Spleen (tissue), 11 donors: ENCODE measurements at regions not wholly inside any gene's neighbourhood (a gene's known extent, or its start where the extent isn't known, plus 50 kb on each side); places are given as distances from the start of the nearest gene placed in this dataset.

ENCODE experiments used
- DNase-seq: peaks from one replicate; pipeline ENCODE4 v3.0.0-alpha.2; 2020
- H3K27ac ChIP-seq, 8 donors: fragments of 200-600 bp; sonication (generic) in 7 of 8; 1 replicate in 4 of 8; 2 replicates in 4 of 8; pipeline versions ENCODE4 v1.5.0 to v1.8.0; 2016 to 2021; ENCODE audit warnings: inconsistent platforms in 4 of 8, mild to moderate bottlenecking in 4 of 8, moderate library complexity in 1 of 8
- H3K27me3 ChIP-seq, 7 donors: fragments of 200-600 bp; sonication (generic) in 6 of 7; replicated peaks in 1 of 7; 1 replicate in 4 of 7; 2 replicates in 3 of 7; pipeline versions ENCODE4 v1.5.0 to v1.8.0; 2016 to 2021; ENCODE audit warnings: inconsistent platforms in 3 of 7, mild to moderate bottlenecking in 1 of 7
- H3K36me3 ChIP-seq, 6 donors: fragments of 200-600 bp; sonication (generic) in 5 of 6; 1 replicate in 4 of 6; 2 replicates in 2 of 6; pipeline versions ENCODE4 v1.5.0 to v1.8.0; 2016 to 2021; ENCODE audit warnings: inconsistent platforms in 2 of 6
- H3K4me1 ChIP-seq, 6 donors: fragments of 200-600 bp; sonication (generic) in 5 of 6; 1 replicate in 3 of 6; 2 replicates in 3 of 6; pipeline versions ENCODE4 v1.5.0 to v1.8.0; 2016 to 2021; ENCODE audit warnings: inconsistent platforms in 3 of 6
- H3K4me3 ChIP-seq, 8 donors: fragments of 200-600 bp; sonication (generic) in 7 of 8; 1 replicate in 4 of 8; 2 replicates in 4 of 8; pipeline versions ENCODE4 v1.5.0 to v1.8.0; 2016 to 2021; ENCODE audit warnings: inconsistent platforms in 4 of 8, mild to moderate bottlenecking in 4 of 8, moderate library complexity in 2 of 8
- H3K9me3 ChIP-seq, 8 donors: fragments of 200-600 bp; sonication (generic) in 7 of 8; 1 replicate in 4 of 8; 2 replicates in 4 of 8; pipeline versions ENCODE4 v1.5.0 to v1.8.0; 2016 to 2021; ENCODE audit warnings: inconsistent platforms in 4 of 8
- CTCF ChIP-seq, 11 experiments: fragments of 200-600 bp in 7 of 11; fragments of 450-650 bp in 4 of 11; sonication (generic) in 4 of 11; IDR thresholded peaks in 8 of 11; conservative IDR thresholded peaks in 3 of 11; 1 replicate in 7 of 11; 2 replicates in 4 of 11; pipeline versions ENCODE4 v1.4.0 to v1.8.0; 2016 to 2021; ENCODE audit warnings: antibody characterized with exemption in 11 of 11, inconsistent platforms in 4 of 11, mild to moderate bottlenecking in 1 of 11
- POLR2A ChIP-seq, 3 donors: fragments of 450-650 bp; IDR thresholded peaks; one replicate each; pipeline ENCODE4 v1.5.1; 2017; ENCODE audit warnings: antibody characterized with exemption in 3 of 3, mild to moderate bottlenecking in 1 of 3
- POLR2AphosphoS5 ChIP-seq, 3 donors: sonication (generic); formaldehyde crosslinking; IDR thresholded peaks; one replicate each; pipeline ENCODE4 v1.5.1; 2017; ENCODE audit warnings: antibody characterized with exemption in 3 of 3
- WGBS, 5 donors: extraction: QIAGEN DNeasy Blood & Tissue Kit in 3 of 5; methylation state at CpG; one replicate each; pipeline versions ENCODE4 v1.1.5 to v1.1.7; 2013 to 2018; 5-methylcytosine and 5-hydroxymethylcytosine counted together
- intact Hi-C: fragments of 100-400 bp; cut with DNase I; formaldehyde crosslinking; loops from one replicate; pipeline ENCODE4 v1.15.0; 2023; ENCODE audit warnings: low total_unique reads
- donor health status: healthy with polysubstance abuse.
- donor health status: DM: no; HTN: no; CAD: no; lungs with moderate emphysema.
- donor health status: DM: no; HTN: no; CAD: no.
- donor health status: Bipolar disorder and iron deficiency.
- donor health status: healthy.
- donor health status: DM: no; HTN: no; CAD: no.
- donor health status: DM: yes; HTN: yes; CAD: no.

GRCh38 chr3:99565331-99565730 lies 73.1 kb upstream of the COL8A1 start:
- 64 to 89% (median 78%) methylated on average over 3 of the region's 3 CpGs for WGBS, 5 donors
- Histone ChIP-seq H3K36me3 (no peaks in the 10 kb centered on the region), H3K27ac (no peak overlapping the region), H3K4me1 (no peaks in the 10 kb centered on the region), H3K27me3 (no peaks in the 10 kb centered on the region), H3K9me3 (peaks cover 0 to 10% (median 0%) of the 10 kb centered on the region in 8 donors), H3K4me3 (no peak overlapping the region)
- no peak for DNase-seq
- no peak for TF ChIP-seq POLR2A (IDR thresholded peaks at IDR 0.05)
- TF ChIP-seq POLR2AphosphoS5 (IDR thresholded peaks at IDR 0.05): no peak
- TF ChIP-seq CTCF (IDR thresholded peaks at IDR 0.05 in 8 of 11, conservative IDR thresholded peaks at IDR 0.05 in 3 of 11): no peak
- intact Hi-C loops: no loop called here

GRCh38 chr3:99562990-99563607 lies 75.3 kb upstream of the COL8A1 start:
- H3K4me1 ChIP-seq: no peaks in the 10 kb centered on the region
- intact Hi-C loops: no loop called here
- 62 to 86% (median 73%) methylated on average over 1 of the region's 1 CpG for WGBS, 5 donors
- H3K4me3 ChIP-seq: no peak overlapping the region
- H3K9me3 ChIP-seq: peaks cover 0 to 10% (median 0%) of the 10 kb centered on the region in 8 donors
- TF ChIP-seq POLR2A (IDR thresholded peaks at IDR 0.05): no peak
- TF ChIP-seq POLR2AphosphoS5 (IDR thresholded peaks at IDR 0.05): no peak
- TF ChIP-seq CTCF (IDR thresholded peaks at IDR 0.05 in 8 of 11, conservative IDR thresholded peaks at IDR 0.05 in 3 of 11): no peak
- no peaks in the 10 kb centered on the region for H3K27me3 ChIP-seq
- H3K27ac ChIP-seq: no peak overlapping the region
- H3K36me3 ChIP-seq: no peaks in the 10 kb centered on the region
- DNase-seq: no peak

GRCh38 chr3:99562138-99562537 lies 76.3 kb upstream of the COL8A1 start:
- DNase-seq: no peak
- no peaks in the 10 kb centered on the region for H3K4me1 ChIP-seq
- H3K4me3 ChIP-seq: no peak overlapping the region
- no peaks in the 10 kb centered on the region for H3K27me3 ChIP-seq
- no peak overlapping the region for H3K27ac ChIP-seq
- TF ChIP-seq POLR2AphosphoS5 (IDR thresholded peaks at IDR 0.05) (no peak), CTCF (IDR thresholded peaks at IDR 0.05 in 8 of 11, conservative IDR thresholded peaks at IDR 0.05 in 3 of 11) (no peak), POLR2A (IDR thresholded peaks at IDR 0.05) (no peak)
- no peaks in the 10 kb centered on the region for H3K36me3 ChIP-seq
- H3K9me3 ChIP-seq: peaks cover 0 to 10% (median 0%) of the 10 kb centered on the region in 8 donors
- WGBS, 5 donors: 0 to 58% (median 41%) methylated on average over 1 of the region's 1 CpG
- intact Hi-C loops: no loop called here

GRCh38 chr3:99561056-99561455 lies 77.3 kb upstream of the COL8A1 start:
- whole genome bisulfite sequencing, 5 donors: 79 to 92% (median 83%) methylated on average over 3 of the region's 3 CpGs
- TF ChIP-seq POLR2A (IDR thresholded peaks at IDR 0.05) (no peak), CTCF (IDR thresholded peaks at IDR 0.05 in 8 of 11, conservative IDR thresholded peaks at IDR 0.05 in 3 of 11) (no peak), POLR2AphosphoS5 (IDR thresholded peaks at IDR 0.05) (no peak)
- intact Hi-C loops: no loop called here

More at GRCh38 chr3:99561056-99561455, 77.3 kb upstream of the COL8A1 start:
- Histone ChIP-seq H3K27ac (no peak overlapping the region), H3K4me1 (no peaks in the 10 kb centered on the region), H3K36me3 (no peaks in the 10 kb centered on the region), H3K9me3 (peaks cover 0 to 5% (median 0%) of the 10 kb centered on the region in 8 donors), H3K27me3 (no peaks in the 10 kb centered on the region), H3K4me3 (no peak overlapping the region)
- DNase-seq: no peak
